ENCODE measurements at regions not wholly inside any gene's neighbourhood (a gene's known extent, or its start where the extent isn't known, plus 50 kb on each side); places are given as distances from the start of the nearest gene placed in this dataset.

DNA sequence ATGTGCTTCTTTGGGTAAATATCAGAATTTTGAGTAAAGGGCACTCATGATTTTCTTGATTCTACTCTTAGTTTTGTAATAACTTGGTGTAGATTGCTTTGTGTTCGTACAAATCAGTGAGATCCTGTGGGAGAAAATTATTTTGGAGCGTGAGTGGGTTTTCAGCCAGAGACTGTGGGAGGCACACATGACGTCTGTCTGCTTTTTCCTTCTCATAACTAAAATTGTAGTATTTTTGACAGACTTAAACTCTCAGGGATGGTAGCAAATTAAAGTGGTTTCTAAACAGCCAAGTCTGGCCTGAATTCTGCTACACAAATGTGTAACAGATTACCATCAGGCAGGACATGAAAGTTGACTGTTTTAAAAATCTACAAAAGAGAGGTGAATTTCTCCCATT is 222.6 kb downstream of the OTOR start:
- H3K27me3 ChIP-seq = no peaks in the 10 kb centered on the region
- 62 to 75% methylated on average over 3 of the region's 3 CpGs for WGBS, 2 donors
- H3K9me3 ChIP-seq = no peaks in the 10 kb centered on the region
- intact Hi-C loops (cut with DNase I) = no loop called here
- no peak for TF ChIP-seq POLR2A (IDR thresholded peaks at IDR 0.05)
- no peak overlapping the region for H3K4me3 ChIP-seq
- H3K4me1 ChIP-seq = no peaks in the 10 kb centered on the region
- H3K27ac ChIP-seq = no peak overlapping the region
- no peak for DNase-seq
- H3K36me3 ChIP-seq = no peaks in the 10 kb centered on the region

DNA sequence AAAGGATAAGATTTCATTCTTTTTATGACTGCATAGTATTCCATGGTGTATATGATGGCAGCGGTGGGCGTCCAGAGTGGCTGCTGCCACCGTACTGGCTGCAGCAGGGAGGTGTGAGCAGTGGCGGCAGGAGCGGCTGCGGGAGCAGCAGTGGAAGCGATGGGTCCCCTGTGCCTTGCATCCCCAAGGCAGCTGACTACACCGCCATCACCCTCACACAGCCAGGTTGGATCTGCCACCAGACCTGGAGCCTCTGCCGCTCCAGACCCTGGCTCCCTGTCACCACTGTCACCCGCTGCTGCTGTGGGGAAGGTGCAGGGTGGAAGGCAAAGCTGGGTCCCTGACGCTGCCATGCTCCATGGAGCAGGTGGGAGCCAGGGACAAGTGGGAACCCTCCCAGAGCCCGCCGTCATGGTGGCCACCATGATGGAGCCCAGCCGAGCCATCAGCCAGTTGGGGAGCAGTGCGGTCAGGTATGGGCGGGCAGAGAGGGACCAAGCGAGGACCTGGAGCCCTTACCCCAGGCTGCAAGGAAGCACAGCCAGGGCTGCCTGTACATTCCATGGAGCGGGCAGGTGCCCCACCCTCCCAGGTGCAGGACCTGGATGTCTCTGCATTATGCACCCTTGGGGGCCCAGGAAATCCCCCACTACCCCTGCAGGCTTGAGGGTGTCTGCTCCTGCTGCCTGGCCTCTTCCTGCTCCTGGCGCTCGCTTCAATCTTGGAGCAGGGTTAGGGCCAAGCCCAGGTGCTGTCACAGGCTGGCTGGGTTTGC is 226.1 kb downstream of the OTOR start:
- Histone ChIP-seq H3K27ac (no peak overlapping the region), H3K9me3 (no peaks in the 10 kb centered on the region), H3K36me3 (no peaks in the 10 kb centered on the region), H3K4me1 (no peaks in the 10 kb centered on the region), H3K4me3 (no peak overlapping the region), H3K27me3 (no peaks in the 10 kb centered on the region)
- 80 to 97% methylated on average over 1 to 11 of the region's 20 CpGs for WGBS, 2 donors
- intact Hi-C loops (cut with DNase I) = no loop called here
- TF ChIP-seq, protein P1, sequence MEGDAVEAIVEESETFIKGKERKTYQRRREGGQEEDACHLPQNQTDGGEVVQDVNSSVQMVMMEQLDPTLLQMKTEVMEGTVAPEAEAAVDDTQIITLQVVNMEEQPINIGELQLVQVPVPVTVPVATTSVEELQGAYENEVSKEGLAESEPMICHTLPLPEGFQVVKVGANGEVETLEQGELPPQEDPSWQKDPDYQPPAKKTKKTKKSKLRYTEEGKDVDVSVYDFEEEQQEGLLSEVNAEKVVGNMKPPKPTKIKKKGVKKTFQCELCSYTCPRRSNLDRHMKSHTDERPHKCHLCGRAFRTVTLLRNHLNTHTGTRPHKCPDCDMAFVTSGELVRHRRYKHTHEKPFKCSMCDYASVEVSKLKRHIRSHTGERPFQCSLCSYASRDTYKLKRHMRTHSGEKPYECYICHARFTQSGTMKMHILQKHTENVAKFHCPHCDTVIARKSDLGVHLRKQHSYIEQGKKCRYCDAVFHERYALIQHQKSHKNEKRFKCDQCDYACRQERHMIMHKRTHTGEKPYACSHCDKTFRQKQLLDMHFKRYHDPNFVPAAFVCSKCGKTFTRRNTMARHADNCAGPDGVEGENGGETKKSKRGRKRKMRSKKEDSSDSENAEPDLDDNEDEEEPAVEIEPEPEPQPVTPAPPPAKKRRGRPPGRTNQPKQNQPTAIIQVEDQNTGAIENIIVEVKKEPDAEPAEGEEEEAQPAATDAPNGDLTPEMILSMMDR (IDR thresholded peaks at IDR 0.05) = no peak
- no peak for TF ChIP-seq POLR2A (IDR thresholded peaks at IDR 0.05)
- no peak for DNase-seq

DNA sequence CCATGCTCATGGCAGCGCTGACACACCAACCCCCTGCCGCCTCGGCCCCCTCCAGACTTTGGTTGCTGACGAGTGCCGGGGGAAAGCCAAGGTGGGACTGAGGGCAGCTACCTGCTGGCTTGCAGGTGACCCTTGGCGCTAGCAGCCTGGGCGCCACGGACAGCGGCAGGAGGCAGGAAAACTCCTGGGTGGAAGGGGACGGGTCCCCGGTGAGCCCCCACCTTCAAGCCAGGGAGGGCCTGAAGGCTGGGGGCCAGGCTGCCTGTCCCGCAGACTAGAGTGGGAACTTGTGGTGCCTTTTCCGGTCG is 226.7 kb downstream of the OTOR start:
- H3K9me3 ChIP-seq = no peaks in the 10 kb centered on the region
- no peak for DNase-seq
- H3K27ac ChIP-seq = no peak overlapping the region
- no peaks in the 10 kb centered on the region for H3K36me3 ChIP-seq
- TF ChIP-seq, protein P1 (IDR thresholded peaks at IDR 0.05) = no peak
- TF ChIP-seq POLR2A (IDR thresholded peaks at IDR 0.05) = no peak
- H3K4me1 ChIP-seq = no peaks in the 10 kb centered on the region
- 96% methylated on average over 4 of the region's 14 CpGs; no CpG with 5 or more reads in 1 of the 2 donors for WGBS, 2 donors
- H3K27me3 ChIP-seq = no peaks in the 10 kb centered on the region
- no peak overlapping the region for H3K4me3 ChIP-seq
- intact Hi-C loops (cut with DNase I) = no loop called here

DNA sequence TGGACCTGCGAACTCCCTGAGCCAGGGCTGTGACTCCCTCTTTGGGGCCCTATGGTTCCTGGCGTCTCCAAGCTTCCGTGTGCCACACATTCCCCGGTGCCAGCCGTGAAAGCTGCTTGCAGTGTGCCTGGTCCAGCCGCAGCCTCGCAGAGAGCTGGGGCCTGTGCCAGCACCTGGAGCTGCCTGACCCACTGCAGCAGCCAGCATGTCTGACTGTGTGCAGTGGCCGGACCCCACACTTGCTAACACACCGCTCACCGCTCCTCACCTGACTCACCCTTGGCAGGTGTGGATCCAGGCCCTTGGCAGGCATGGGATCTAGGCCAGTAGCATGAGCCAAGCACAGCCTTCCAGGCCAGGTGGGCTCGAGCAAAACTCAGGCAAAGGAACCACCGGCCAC is 227.5 kb downstream of the OTOR start:
- DNase-seq = no peak
- H3K9me3 ChIP-seq = no peaks in the 10 kb centered on the region
- no peak overlapping the region for H3K4me3 ChIP-seq
- WGBS, 2 donors = 80 to 83% methylated on average over 2 to 7 of the region's 12 CpGs
- H3K27ac ChIP-seq = no peak overlapping the region
- intact Hi-C loops (cut with DNase I) = no loop called here
- H3K4me1 ChIP-seq = no peaks in the 10 kb centered on the region
- no peak for TF ChIP-seq POLR2A (IDR thresholded peaks at IDR 0.05)
- TF ChIP-seq, protein P1 (IDR thresholded peaks at IDR 0.05) = no peak
- no peaks in the 10 kb centered on the region for H3K36me3 ChIP-seq
- H3K27me3 ChIP-seq = no peaks in the 10 kb centered on the region

DNA sequence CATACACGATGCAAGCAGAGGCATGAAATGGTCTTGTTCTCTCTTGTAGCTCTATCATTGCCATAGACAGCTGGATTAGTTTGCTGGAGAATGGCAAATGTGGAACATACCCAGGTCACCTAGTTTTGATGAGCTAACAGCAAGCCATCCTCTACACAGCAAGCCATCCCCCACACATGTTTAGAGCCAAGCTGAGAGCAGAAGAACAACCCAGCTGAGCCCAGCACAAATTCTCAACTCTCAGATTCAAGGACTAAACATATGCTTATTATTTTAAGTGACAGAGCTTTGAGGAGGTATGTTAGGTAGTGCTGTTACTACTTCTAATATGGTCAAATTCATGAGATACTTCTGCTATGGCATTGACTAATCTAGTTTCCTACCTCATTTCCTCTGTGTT is 230.3 kb downstream of the OTOR start:
- H3K4me3 ChIP-seq = no peak overlapping the region
- no peaks in the 10 kb centered on the region for H3K9me3 ChIP-seq
- no peaks in the 10 kb centered on the region for H3K4me1 ChIP-seq
- WGBS, 2 donors = 64% methylated on average over 1 of the region's 1 CpG
- intact Hi-C loops (cut with DNase I) = no loop called here
- H3K36me3 ChIP-seq = no peaks in the 10 kb centered on the region
- DNase-seq = no peak
- TF ChIP-seq, protein P1 (IDR thresholded peaks at IDR 0.05) = no peak
- TF ChIP-seq POLR2A (IDR thresholded peaks at IDR 0.05) = no peak
- no peaks in the 10 kb centered on the region for H3K27me3 ChIP-seq
- H3K27ac ChIP-seq = no peak overlapping the region
